PC-9 (cell line): ENCODE measurements at regions not wholly inside any gene's neighbourhood (a gene's known extent, or its start where the extent isn't known, plus 50 kb on each side); places are given as distances from the start of the nearest gene placed in this dataset.
"Not testable (repeated sequence)": the region's sequence is repeated elsewhere in the genome, so short reads cannot be mapped to it uniquely, and the experiment has no call there.

Experiments
- EZH2 ChIP-seq: fragments of 200-600 bp; sonication (generic); IDR thresholded peaks from 2 replicates; pipeline ENCODE4 v1.8.0; 2017; ENCODE audit warnings: antibody characterized with exemption, low read depth
- TF ChIP-seq, protein P1 (sequence below): fragments of 200-600 bp; sonication (generic); conservative IDR thresholded peaks from 2 replicates; pipeline ENCODE4 v1.6.1; 2017; ENCODE audit warnings: mixed run types, antibody characterized with exemption, mild to moderate bottlenecking, moderate library complexity

DNA sequence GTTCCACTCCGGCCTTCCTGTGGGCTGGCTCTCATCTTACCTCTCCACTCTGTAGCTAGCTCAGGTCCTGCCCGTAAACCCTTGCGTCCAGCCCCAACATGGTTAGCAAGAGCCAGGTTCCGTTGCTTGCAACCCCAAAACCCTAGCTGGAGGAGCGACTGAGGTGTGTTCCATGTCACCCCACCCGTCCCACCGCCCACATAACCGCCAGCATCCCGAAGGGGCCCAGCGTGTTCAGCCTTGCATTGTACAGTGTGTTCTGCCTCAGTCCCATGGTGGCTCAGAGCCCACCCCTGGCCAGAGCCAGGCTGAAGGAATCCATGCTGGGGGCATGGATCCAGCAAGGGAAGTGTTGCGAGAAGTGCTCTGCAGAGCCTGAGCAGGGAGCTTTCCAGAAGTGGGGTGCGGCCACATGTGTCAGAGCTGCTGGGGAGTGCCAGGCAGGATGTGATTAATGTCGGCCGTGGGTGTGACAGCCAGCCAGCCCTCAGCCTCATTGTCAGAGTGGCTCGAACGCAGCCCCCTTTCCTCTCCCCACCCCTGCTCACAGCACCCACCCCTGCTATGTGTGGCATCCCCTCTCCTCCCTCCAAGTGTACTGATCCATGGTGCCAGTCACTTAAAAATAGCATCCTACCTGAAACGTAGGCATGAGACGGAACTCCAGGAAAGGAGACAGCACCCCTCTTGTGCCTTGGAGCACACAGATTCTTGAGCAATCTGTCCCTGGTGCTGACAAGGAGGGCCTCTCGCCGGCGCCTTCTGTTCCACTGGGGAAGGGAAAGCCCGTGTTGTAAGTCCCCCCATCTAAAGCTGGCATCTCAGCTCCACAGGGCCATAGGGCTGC lies 158.9 kb downstream of the OR4M2 start:
- not testable (repeated sequence) for TF ChIP-seq EZH2
- TF ChIP-seq, protein P1, sequence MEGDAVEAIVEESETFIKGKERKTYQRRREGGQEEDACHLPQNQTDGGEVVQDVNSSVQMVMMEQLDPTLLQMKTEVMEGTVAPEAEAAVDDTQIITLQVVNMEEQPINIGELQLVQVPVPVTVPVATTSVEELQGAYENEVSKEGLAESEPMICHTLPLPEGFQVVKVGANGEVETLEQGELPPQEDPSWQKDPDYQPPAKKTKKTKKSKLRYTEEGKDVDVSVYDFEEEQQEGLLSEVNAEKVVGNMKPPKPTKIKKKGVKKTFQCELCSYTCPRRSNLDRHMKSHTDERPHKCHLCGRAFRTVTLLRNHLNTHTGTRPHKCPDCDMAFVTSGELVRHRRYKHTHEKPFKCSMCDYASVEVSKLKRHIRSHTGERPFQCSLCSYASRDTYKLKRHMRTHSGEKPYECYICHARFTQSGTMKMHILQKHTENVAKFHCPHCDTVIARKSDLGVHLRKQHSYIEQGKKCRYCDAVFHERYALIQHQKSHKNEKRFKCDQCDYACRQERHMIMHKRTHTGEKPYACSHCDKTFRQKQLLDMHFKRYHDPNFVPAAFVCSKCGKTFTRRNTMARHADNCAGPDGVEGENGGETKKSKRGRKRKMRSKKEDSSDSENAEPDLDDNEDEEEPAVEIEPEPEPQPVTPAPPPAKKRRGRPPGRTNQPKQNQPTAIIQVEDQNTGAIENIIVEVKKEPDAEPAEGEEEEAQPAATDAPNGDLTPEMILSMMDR = not testable (repeated sequence)
